HCT116 (cell line): ENCODE measurements at regions not wholly inside any gene's neighbourhood (a gene's known extent, or its start where the extent isn't known, plus 50 kb on each side); places are given as distances from the start of the nearest gene placed in this dataset.

Source experiments
- CEBPB ChIP-seq: IDR thresholded peaks from 2 replicates; pipeline ENCODE4 v1.6.1; 2012; ENCODE audit warnings: low read depth
- EGR1 ChIP-seq: IDR thresholded peaks from 2 replicates; pipeline ENCODE4 v1.6.1; 2012; ENCODE audit warnings: low read depth
- ELF1 ChIP-seq: IDR thresholded peaks from 2 replicates; pipeline ENCODE4 v1.6.1; 2012; ENCODE audit warnings: low read depth, borderline replicate concordance
- EZH2 ChIP-seq: fragments of 200-600 bp; sonication (generic); IDR thresholded peaks from 2 replicates; pipeline ENCODE4 v1.6.1; 2017; ENCODE audit warnings: antibody characterized with exemption, mixed run types
- EZH2phosphoT487 ChIP-seq: fragments of 200-600 bp; IDR thresholded peaks from 2 replicates; pipeline ENCODE4 v1.6.1; 2018; ENCODE audit warnings: antibody characterized with exemption, borderline replicate concordance
- JUND ChIP-seq: IDR thresholded peaks from 2 replicates; pipeline ENCODE4 v1.6.1; 2012
- POLR2A ChIP-seq: IDR thresholded peaks from 2 replicates; pipeline ENCODE4 v1.7.0; 2011; ENCODE audit warnings: borderline replicate concordance; ENCODE audit not compliant: insufficient read depth, insufficient read length; ENCODE audit errors: extremely low read depth
- POLR2AphosphoS5 ChIP-seq: IDR thresholded peaks from 2 replicates; pipeline ENCODE4 v1.6.1; 2011; ENCODE audit warnings: mild to moderate bottlenecking, low read depth, low read length, moderate library complexity
- RAD21 ChIP-seq: IDR thresholded peaks from 2 replicates; pipeline ENCODE4 v1.6.1; 2012; ENCODE audit warnings: low read depth, mild to moderate bottlenecking
- SIN3A ChIP-seq: IDR thresholded peaks from 2 replicates; pipeline ENCODE4 v1.6.1; 2012; ENCODE audit warnings: low read depth
- SP1 ChIP-seq: IDR thresholded peaks from 2 replicates; pipeline ENCODE4 v1.6.1; 2012; ENCODE audit warnings: low read depth
- SRF ChIP-seq: IDR thresholded peaks from 2 replicates; pipeline ENCODE4 v1.6.1; 2012; ENCODE audit warnings: low read depth
- TCF7L2 ChIP-seq: IDR thresholded peaks from 2 replicates; pipeline ENCODE4 v1.7.0; 2011; ENCODE audit warnings: borderline replicate concordance, inconsistent platforms; ENCODE audit not compliant: insufficient read depth, insufficient read length; ENCODE audit errors: extremely low read depth
- YY1 ChIP-seq: IDR thresholded peaks from 2 replicates; pipeline ENCODE4 v1.6.1; 2011; ENCODE audit warnings: low read length, low read depth, moderate library complexity, mild to moderate bottlenecking; ENCODE audit not compliant: insufficient replicate concordance; ENCODE audit errors: extremely low read depth
- ZFX ChIP-seq: fragments of 450-650 bp; IDR thresholded peaks from 2 replicates; pipeline ENCODE4 v1.6.1; 2017
- ZNF274 ChIP-seq: fragments of 200-500 bp; sonication (Bioruptor generic); IDR thresholded peaks from 2 replicates; pipeline ENCODE4 v1.6.1; 2014; ENCODE audit warnings: mild to moderate bottlenecking, low read depth, low read length, inconsistent platforms
- TF ChIP-seq, protein P1 (sequence below): IDR thresholded peaks from 2 replicates; pipeline ENCODE4 v1.6.1; 2012; ENCODE audit warnings: low read depth

DNA sequence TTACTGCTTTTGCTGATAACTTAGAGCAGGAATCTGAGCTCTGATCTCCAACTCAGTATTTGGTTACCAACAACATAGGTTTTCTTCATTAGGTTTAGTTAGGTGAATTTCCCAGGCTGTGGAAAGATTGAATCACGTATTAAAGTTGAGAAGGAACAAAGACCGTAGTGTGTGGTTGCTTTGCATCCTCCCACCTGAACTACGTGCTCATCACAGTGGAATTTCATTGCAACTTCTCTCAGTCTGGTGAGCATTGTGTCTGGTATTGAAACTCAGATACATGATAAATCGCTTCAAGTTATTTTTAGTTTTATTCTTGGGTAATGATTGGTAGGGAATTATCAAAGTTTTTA, 139.4 kb upstream of the AKR1E2 start (continued):
- TF ChIP-seq SIN3A (peak; percentile 45; the same call in 1 of the 2 replicates), TCF7L2 (peak; percentile 30), POLR2AphosphoS5 (peak; percentile 56; the same call in 1 of the 2 replicates), YY1 (no peak), POLR2A (no peak), CEBPB (peak; percentile 87), ELF1 (no peak), RAD21 (0 out of 2 replicates have a peak, but pooled peaks have one; percentile 8), SP1 (peak; percentile 94), EZH2phosphoT487 (no peak), EZH2 (no peak), EGR1 (peak; percentile 84), JUND (peak; percentile 87), SRF (0 out of 2 replicates have a peak, but pooled peaks have one; percentile 11), ZFX (no peak), ZNF274 (no peak)
- TF ChIP-seq, protein P1, sequence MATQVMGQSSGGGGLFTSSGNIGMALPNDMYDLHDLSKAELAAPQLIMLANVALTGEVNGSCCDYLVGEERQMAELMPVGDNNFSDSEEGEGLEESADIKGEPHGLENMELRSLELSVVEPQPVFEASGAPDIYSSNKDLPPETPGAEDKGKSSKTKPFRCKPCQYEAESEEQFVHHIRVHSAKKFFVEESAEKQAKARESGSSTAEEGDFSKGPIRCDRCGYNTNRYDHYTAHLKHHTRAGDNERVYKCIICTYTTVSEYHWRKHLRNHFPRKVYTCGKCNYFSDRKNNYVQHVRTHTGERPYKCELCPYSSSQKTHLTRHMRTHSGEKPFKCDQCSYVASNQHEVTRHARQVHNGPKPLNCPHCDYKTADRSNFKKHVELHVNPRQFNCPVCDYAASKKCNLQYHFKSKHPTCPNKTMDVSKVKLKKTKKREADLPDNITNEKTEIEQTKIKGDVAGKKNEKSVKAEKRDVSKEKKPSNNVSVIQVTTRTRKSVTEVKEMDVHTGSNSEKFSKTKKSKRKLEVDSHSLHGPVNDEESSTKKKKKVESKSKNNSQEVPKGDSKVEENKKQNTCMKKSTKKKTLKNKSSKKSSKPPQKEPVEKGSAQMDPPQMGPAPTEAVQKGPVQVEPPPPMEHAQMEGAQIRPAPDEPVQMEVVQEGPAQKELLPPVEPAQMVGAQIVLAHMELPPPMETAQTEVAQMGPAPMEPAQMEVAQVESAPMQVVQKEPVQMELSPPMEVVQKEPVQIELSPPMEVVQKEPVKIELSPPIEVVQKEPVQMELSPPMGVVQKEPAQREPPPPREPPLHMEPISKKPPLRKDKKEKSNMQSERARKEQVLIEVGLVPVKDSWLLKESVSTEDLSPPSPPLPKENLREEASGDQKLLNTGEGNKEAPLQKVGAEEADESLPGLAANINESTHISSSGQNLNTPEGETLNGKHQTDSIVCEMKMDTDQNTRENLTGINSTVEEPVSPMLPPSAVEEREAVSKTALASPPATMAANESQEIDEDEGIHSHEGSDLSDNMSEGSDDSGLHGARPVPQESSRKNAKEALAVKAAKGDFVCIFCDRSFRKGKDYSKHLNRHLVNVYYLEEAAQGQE, result no peak
